ENCODE measurements at regions not wholly inside any gene's neighbourhood (a gene's known extent, or its start where the extent isn't known, plus 50 kb on each side); places are given as distances from the start of the nearest gene placed in this dataset.

DNA sequence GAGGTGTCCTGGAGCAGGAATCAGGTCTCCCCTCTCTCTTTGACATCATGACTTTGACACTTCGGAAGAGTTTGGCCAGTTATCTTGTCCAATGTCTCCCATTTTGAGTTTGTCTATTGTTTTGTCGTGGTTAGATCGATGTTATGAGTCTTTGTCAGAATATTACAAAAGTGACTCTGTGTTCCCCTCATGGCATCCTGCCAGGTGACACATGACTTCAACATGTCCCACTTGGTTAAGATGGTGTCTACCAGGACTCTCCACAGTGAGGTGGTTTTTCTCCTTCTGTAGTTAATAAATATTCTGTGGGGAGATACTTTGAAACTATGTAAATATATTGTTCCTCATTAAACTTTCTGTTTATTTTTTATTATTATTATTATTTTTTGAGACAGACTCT lies 76.6 kb upstream of the BZW1 start (continued):
- no peak for TF ChIP-seq TEAD1 (CRISPR knock-in tag; IDR thresholded peaks at IDR 0.05)
- TF ChIP-seq, protein P1, sequence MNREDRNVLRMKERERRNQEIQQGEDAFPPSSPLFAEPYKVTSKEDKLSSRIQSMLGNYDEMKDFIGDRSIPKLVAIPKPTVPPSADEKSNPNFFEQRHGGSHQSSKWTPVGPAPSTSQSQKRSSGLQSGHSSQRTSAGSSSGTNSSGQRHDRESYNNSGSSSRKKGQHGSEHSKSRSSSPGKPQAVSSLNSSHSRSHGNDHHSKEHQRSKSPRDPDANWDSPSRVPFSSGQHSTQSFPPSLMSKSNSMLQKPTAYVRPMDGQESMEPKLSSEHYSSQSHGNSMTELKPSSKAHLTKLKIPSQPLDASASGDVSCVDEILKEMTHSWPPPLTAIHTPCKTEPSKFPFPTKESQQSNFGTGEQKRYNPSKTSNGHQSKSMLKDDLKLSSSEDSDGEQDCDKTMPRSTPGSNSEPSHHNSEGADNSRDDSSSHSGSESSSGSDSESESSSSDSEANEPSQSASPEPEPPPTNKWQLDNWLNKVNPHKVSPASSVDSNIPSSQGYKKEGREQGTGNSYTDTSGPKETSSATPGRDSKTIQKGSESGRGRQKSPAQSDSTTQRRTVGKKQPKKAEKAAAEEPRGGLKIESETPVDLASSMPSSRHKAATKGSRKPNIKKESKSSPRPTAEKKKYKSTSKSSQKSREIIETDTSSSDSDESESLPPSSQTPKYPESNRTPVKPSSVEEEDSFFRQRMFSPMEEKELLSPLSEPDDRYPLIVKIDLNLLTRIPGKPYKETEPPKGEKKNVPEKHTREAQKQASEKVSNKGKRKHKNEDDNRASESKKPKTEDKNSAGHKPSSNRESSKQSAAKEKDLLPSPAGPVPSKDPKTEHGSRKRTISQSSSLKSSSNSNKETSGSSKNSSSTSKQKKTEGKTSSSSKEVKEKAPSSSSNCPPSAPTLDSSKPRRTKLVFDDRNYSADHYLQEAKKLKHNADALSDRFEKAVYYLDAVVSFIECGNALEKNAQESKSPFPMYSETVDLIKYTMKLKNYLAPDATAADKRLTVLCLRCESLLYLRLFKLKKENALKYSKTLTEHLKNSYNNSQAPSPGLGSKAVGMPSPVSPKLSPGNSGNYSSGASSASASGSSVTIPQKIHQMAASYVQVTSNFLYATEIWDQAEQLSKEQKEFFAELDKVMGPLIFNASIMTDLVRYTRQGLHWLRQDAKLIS (CRISPR knock-in tag; IDR thresholded peaks at IDR 0.05; ENCODE audit: borderline replicate concordance), result no peak

DNA sequence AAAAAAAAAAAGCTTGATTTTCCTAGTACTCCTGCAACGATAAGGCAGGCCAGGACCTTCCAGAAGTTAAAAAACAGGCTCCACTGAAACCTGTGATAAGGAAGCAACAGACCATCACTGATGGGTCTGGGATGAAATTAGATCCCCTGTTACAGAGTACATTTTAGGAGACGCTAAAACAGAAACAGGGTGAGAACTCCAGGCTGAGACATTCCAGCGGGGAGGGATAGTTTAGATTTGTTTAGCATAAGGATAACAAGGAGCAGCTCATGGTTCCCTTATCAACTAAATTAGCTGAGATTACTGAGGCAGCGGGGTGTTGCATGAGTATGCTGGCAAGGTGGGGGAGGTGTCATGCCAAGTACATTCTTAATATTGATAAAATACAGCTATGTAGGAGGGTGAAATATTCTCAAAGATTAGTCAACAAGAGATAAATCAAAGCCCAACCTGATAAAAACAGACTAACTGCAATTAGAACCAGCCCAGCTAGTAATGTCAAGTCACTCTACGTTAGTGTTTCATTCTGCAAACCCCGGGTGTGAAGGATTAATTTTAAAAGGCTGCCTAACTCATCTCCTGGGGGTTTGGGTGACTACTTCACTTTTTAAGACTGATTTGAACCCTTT lies 75.0 kb upstream of the BZW1 start:
- Mint-ChIP-seq H3K27me3 (ENCODE audit: low read depth) (no peaks in the 10 kb centered on the region), H3K4me3 (peak overlapping the region; percentile 7), H3K36me3 (no peaks in the 10 kb centered on the region), H3K4me1 (peaks cover 33% of the 10 kb centered on the region), H3K9me3 (no peaks in the 10 kb centered on the region), H3K27ac (peak overlapping the region; percentile 57; the same call in 1 of the 2 replicates)
- TF ChIP-seq TEAD1 (CRISPR knock-in tag; IDR thresholded peaks at IDR 0.05), result peak; percentile 47; the same call in 1 of the 2 replicates
- TF ChIP-seq GRHL2 (CRISPR knock-in tag; IDR thresholded peaks at IDR 0.05; ENCODE audit: insufficient replicate concordance, severe bottlenecking), result no peak
- ChIA-PET CTCF (interaction anchor here (0.5 to 2.7 kb wide), 14 partner anchors 8 to 756 kb away, joined by 3 to 53 read pairs (median 4); partner anchors contain the start of gene AOX1), POLR2A (interaction anchor here (1.8 kb wide), 1 partner anchor 24 kb away, joined by 11 read pairs; no protein-coding TSS in a partner anchor)
- DNase-seq (ENCODE audit: low spot score) (no peak), ATAC-seq (peak; percentile 48)

DNA sequence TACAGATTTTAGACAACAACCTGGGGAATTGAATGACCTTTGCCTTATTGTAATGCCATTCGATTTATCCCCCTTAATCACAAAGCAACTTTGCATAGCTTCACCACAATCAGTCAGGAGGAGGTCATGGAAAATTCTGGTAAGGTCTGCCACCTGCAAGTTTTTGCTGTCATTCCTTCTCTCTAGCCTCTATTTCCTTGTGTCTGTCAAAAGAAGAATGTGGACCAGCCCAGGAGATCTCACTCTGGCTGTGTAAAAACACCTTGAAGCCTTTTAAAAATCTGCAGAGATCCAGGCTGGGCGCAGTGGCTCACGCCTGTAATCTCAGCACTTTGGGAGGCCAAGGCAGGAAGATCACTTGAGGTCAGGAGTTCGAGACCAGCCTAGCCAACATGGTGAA lies 74.1 kb upstream of the BZW1 start:
- TF ChIP-seq NR2C2 (CRISPR knock-in tag; IDR thresholded peaks at IDR 0.05) (no peak), SP1 (CRISPR knock-in tag; conservative IDR thresholded peaks at IDR 0.05) (no peak), NR3C1 (CRISPR knock-in tag; conservative IDR thresholded peaks at IDR 0.05; ENCODE audit: low read depth) (no peak), NFATC4 (CRISPR knock-in tag; IDR thresholded peaks at IDR 0.05) (no peak), ESRRA (CRISPR knock-in tag; IDR thresholded peaks at IDR 0.05; ENCODE audit: borderline replicate concordance) (no peak), KAT7 (CRISPR knock-in tag; IDR thresholded peaks at IDR 0.05; ENCODE audit: borderline replicate concordance) (no peak)
- no peak for ATAC-seq
- Mint-ChIP-seq H3K36me3 (no peaks in the 10 kb centered on the region), H3K4me1 (peaks cover 29% of the 10 kb centered on the region), H3K4me3 (no peak overlapping the region), H3K27me3 (ENCODE audit: low read depth) (no peaks in the 10 kb centered on the region), H3K9me3 (no peaks in the 10 kb centered on the region), H3K27ac (0 out of 2 replicates have a peak overlapping the region, but pooled peaks have one; percentile 67)
- CTCF ChIA-PET, result interaction anchor here (0.8 to 2.7 kb wide), 7 partner anchors 8 to 254 kb away, joined by 3 to 53 read pairs (median 6); partner anchors contain the start of gene AOX1
- POLR2A ChIA-PET, result no interaction called here
- DNase-seq (ENCODE audit: low spot score), result no peak

DNA sequence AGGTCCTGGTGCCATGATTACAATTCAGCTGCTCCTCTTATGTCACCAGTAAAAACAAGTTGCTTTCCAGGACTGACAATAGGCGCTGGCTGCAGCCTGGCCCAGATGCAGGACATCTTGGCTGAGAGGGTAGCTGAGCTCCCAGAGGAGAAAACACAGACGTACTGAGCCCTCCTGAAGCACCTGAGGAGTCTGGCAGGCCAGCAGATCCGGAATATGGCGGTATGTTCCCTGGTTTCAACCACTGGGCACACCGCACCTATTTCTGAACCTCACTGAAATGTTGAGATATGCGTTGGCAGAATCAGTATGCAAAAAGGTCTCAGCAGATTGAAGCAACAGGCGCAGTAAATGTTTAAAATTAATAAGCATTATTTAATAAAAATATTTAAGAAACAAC lies 73.1 kb upstream of the BZW1 start:
- DNase-seq (ENCODE audit: low spot score) (no peak), ATAC-seq (no peak)
- Mint-ChIP-seq H3K4me1 (peaks cover 29% of the 10 kb centered on the region), H3K27me3 (ENCODE audit: low read depth) (no peaks in the 10 kb centered on the region), H3K36me3 (no peaks in the 10 kb centered on the region), H3K4me3 (no peak overlapping the region), H3K27ac (no peak overlapping the region), H3K9me3 (no peaks in the 10 kb centered on the region)
- ChIA-PET POLR2A (no interaction called here), CTCF (interaction anchor here (0.7 to 2.0 kb wide), 3 partner anchors 25 to 36 kb away, joined by 3 to 6 read pairs (median 4); no protein-coding TSS in a partner anchor)
- TF ChIP-seq SMAD4 (CRISPR knock-in tag; IDR thresholded peaks at IDR 0.05) (no peak), ELF4 (CRISPR knock-in tag; IDR thresholded peaks at IDR 0.05; ENCODE audit: low read depth) (no peak), CREB1 (CRISPR knock-in tag; IDR thresholded peaks at IDR 0.05) (no peak)
- TF ChIP-seq, protein P2, sequence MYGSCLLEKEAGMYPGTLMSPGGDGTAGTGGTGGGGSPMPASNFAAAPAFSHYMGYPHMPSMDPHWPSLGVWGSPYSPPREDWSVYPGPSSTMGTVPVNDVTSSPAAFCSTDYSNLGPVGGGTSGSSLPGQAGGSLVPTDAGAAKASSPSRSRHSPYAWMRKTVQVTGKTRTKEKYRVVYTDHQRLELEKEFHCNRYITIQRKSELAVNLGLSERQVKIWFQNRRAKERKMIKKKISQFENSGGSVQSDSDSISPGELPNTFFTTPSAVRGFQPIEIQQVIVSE (CRISPR knock-in tag; IDR thresholded peaks at IDR 0.05; ENCODE audit: borderline replicate concordance), result no peak

Data from WTC11 (cell line).